ENCODE measurements at regions not wholly inside any gene's neighbourhood (a gene's known extent, or its start where the extent isn't known, plus 50 kb on each side); places are given as distances from the start of the nearest gene placed in this dataset.

DNA sequence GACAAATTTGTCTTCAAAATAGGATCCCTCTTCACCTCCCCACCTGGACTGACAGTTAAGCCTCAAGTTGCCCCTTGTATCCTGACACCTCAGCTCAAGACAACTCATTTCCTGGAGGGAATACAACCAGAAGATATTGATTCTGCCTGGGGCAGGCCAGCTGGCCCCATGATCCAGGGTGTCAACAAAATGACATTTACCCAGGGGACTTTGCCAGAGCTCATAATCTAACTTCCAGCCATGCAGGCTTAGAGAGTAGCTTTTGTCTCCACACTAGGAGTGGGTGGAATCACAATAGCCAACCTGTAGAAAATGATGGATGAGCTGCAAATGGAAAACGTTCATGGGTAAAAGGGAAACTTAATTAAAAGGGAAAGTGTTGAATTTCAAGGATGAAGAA is 220.1 kb upstream of the DPP10 start:
- no peaks in the 10 kb centered on the region for H3K4me1 Mint-ChIP-seq (ENCODE audit: low read depth)
- DNase-seq: no peak
- no peaks in the 10 kb centered on the region for H3K36me3 Mint-ChIP-seq (ENCODE audit: low read depth)
- H3K27me3 Mint-ChIP-seq: peaks cover 16% of the 10 kb centered on the region
- H3K27ac Mint-ChIP-seq: no peak overlapping the region
- H3K9me3 Mint-ChIP-seq: no peaks in the 10 kb centered on the region
- no peak overlapping the region for H3K4me3 Mint-ChIP-seq

GRCh38 chr2:114231921-114232320 is 210.5 kb upstream of the DPP10 start:
- Mint-ChIP-seq H3K27me3 (peaks cover 34% of the 10 kb centered on the region), H3K4me1 (ENCODE audit: low read depth) (no peaks in the 10 kb centered on the region), H3K9me3 (peaks cover 4% of the 10 kb centered on the region), H3K36me3 (ENCODE audit: low read depth) (no peaks in the 10 kb centered on the region), H3K27ac (no peak overlapping the region), H3K4me3 (no peak overlapping the region)
- DNase-seq: no peak

GRCh38 chr2:114237331-114237730 is 205.1 kb upstream of the DPP10 start:
- DNase-seq: no peak
- Mint-ChIP-seq H3K27ac (no peak overlapping the region), H3K4me3 (no peak overlapping the region), H3K4me1 (ENCODE audit: low read depth) (no peaks in the 10 kb centered on the region), H3K27me3 (peaks cover 52% of the 10 kb centered on the region), H3K36me3 (ENCODE audit: low read depth) (no peaks in the 10 kb centered on the region), H3K9me3 (no peaks in the 10 kb centered on the region)

DNA sequence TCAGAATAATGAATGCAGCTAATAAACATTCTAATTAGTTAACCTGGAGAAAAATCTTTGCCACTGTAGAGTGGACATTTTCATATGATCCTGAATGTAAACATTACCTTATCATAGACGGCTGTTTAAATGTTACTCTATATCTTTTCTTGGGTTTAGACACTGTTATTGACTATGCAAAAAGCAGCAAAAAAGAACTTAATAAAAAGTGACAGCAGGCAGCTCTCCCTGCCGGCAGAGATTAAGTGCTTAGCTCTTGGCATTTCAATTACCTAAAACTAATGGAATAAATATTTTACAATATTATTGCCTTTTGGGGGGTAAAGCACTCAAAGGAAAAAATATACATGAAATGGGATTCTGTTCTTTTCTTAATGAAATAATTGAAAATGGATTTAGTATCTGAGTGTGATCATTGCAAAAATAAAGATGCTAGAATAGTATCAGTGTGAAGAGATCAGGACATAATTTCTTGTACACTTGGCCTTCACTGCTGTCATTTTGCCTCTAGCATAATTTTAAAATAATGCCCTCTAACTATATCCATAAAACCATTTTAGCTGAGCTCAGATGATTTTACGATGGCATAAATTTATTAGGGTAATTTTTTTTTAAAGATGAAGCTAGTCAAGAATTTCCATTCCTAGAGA is 203.4 kb upstream of the DPP10 start:
- H3K4me1 Mint-ChIP-seq (ENCODE audit: low read depth): no peaks in the 10 kb centered on the region
- H3K9me3 Mint-ChIP-seq: peaks cover 4% of the 10 kb centered on the region
- H3K4me3 Mint-ChIP-seq: no peak overlapping the region
- H3K36me3 Mint-ChIP-seq (ENCODE audit: low read depth): no peaks in the 10 kb centered on the region
- H3K27me3 Mint-ChIP-seq: peaks cover 42% of the 10 kb centered on the region
- DNase-seq: no peak
- no peak overlapping the region for H3K27ac Mint-ChIP-seq

DNA sequence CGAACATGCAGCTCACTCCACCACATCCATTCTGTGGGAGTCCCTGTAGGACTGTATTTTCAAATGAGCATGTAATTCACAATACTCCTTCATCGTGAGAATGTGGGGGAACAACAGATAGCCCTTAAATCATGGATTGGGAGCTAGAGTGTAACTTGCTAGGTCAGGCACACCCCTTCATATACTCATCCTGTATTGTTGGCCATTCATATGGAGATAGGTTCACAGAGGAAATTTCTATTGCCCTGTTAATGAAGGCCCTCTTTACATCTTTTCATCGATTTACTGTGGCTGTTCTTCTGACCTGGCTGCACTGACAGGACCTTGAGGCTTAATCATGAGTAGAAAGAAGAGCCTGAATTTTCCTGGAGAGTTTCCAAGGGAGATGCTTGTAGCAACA is 193.8 kb upstream of the DPP10 start:
- no peak overlapping the region for H3K4me3 Mint-ChIP-seq
- no peaks in the 10 kb centered on the region for H3K27me3 Mint-ChIP-seq
- no peaks in the 10 kb centered on the region for H3K36me3 Mint-ChIP-seq (ENCODE audit: low read depth)
- no peak overlapping the region for H3K27ac Mint-ChIP-seq
- no peaks in the 10 kb centered on the region for H3K4me1 Mint-ChIP-seq (ENCODE audit: low read depth)
- no peaks in the 10 kb centered on the region for H3K9me3 Mint-ChIP-seq
- DNase-seq: no peak

- DNase-seq: no peak
- H3K4me3 Mint-ChIP-seq: no peak overlapping the region
- no peak overlapping the region for H3K27ac Mint-ChIP-seq
- H3K9me3 Mint-ChIP-seq: no peaks in the 10 kb centered on the region
- H3K4me1 Mint-ChIP-seq (ENCODE audit: low read depth): no peaks in the 10 kb centered on the region
- no peaks in the 10 kb centered on the region for H3K27me3 Mint-ChIP-seq
- no peaks in the 10 kb centered on the region for H3K36me3 Mint-ChIP-seq (ENCODE audit: low read depth)
These were observed 189.7 kb upstream of the DPP10 start for GRCh38 chr2:114252713-114253112.

GRCh38 chr2:114254875-114255274 is 187.6 kb upstream of the DPP10 start:
- no peak overlapping the region for H3K27ac Mint-ChIP-seq
- H3K4me3 Mint-ChIP-seq: no peak overlapping the region
- no peak for DNase-seq
- H3K36me3 Mint-ChIP-seq (ENCODE audit: low read depth): no peaks in the 10 kb centered on the region
- peaks cover 3% of the 10 kb centered on the region for H3K27me3 Mint-ChIP-seq
- no peaks in the 10 kb centered on the region for H3K9me3 Mint-ChIP-seq
- H3K4me1 Mint-ChIP-seq (ENCODE audit: low read depth): no peaks in the 10 kb centered on the region

- H3K4me3 Mint-ChIP-seq: no peak overlapping the region
- DNase-seq: no peak
- no peaks in the 10 kb centered on the region for H3K9me3 Mint-ChIP-seq
- no peaks in the 10 kb centered on the region for H3K4me1 Mint-ChIP-seq (ENCODE audit: low read depth)
- peaks cover 7% of the 10 kb centered on the region for H3K27me3 Mint-ChIP-seq
- no peaks in the 10 kb centered on the region for H3K36me3 Mint-ChIP-seq (ENCODE audit: low read depth)
- no peak overlapping the region for H3K27ac Mint-ChIP-seq
These were observed 183.1 kb upstream of the DPP10 start for GRCh38 chr2:114259389-114259788.

GRCh38 chr2:114261366-114261765 is 181.1 kb upstream of the DPP10 start:
- H3K27ac Mint-ChIP-seq: no peak overlapping the region
- no peak overlapping the region for H3K4me3 Mint-ChIP-seq

GRCh38 chr2:114265261-114265660 is 177.2 kb upstream of the DPP10 start:
- no peak overlapping the region for H3K27ac Mint-ChIP-seq
- no peaks in the 10 kb centered on the region for H3K9me3 Mint-ChIP-seq
- DNase-seq: no peak
- H3K27me3 Mint-ChIP-seq: peaks cover 8% of the 10 kb centered on the region
- no peak overlapping the region for H3K4me3 Mint-ChIP-seq
- no peaks in the 10 kb centered on the region for H3K4me1 Mint-ChIP-seq (ENCODE audit: low read depth)
- H3K36me3 Mint-ChIP-seq (ENCODE audit: low read depth): no peaks in the 10 kb centered on the region

More at GRCh38 chr2:114261366-114261765, 181.1 kb upstream of the DPP10 start:
- no peak for DNase-seq
- no peaks in the 10 kb centered on the region for H3K36me3 Mint-ChIP-seq (ENCODE audit: low read depth)
- H3K9me3 Mint-ChIP-seq: no peaks in the 10 kb centered on the region
- peaks cover 7% of the 10 kb centered on the region for H3K27me3 Mint-ChIP-seq
- H3K4me1 Mint-ChIP-seq (ENCODE audit: low read depth): no peaks in the 10 kb centered on the region

DNA sequence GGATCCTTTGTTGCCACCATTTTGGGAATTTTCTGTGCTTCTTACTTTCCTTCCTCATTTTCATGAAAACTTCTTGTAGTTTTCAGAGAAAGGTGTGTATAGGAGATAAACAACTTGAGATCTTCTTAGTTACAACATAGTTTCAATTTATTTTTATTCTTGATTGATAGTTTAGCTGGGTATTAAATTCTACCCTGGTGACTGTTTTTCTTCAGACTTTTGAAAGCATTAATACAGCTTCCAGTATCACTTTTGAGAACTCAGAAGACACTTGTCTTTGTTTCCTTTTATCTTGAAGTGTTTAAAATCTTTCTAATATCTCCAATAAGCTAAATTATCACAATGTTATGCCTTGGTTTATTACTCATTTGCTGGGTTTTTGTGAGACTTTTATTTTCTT is 167.5 kb upstream of the DPP10 start:
- H3K36me3 Mint-ChIP-seq (ENCODE audit: low read depth): no peaks in the 10 kb centered on the region
- DNase-seq: no peak
- no peaks in the 10 kb centered on the region for H3K27me3 Mint-ChIP-seq
- H3K9me3 Mint-ChIP-seq: peaks cover 13% of the 10 kb centered on the region
- H3K27ac Mint-ChIP-seq: no peak overlapping the region
- H3K4me1 Mint-ChIP-seq (ENCODE audit: low read depth): no peaks in the 10 kb centered on the region
- H3K4me3 Mint-ChIP-seq: no peak overlapping the region

DNA sequence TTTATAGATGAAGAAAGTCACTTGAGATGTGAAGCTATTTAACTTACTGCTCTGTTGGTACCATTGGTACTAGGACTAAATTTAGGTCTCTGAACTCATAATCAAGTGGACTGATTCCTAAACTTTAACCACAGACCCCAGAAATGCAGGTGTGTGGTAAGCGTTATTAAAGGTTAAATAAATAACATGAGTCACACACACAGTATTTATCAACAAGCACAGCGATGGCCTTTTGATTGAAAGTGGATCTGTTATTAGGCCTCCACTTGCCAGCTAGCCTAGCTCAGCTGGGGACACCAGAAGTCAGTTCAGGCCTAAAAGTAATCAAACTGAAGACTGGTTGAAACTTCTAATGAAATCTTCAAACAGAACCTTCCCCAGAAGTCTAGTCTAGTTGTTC is 161.3 kb upstream of the DPP10 start:
- H3K9me3 Mint-ChIP-seq: peaks cover 5% of the 10 kb centered on the region
- no peak for DNase-seq
- no peaks in the 10 kb centered on the region for H3K4me1 Mint-ChIP-seq (ENCODE audit: low read depth)
- no peak overlapping the region for H3K27ac Mint-ChIP-seq
- no peaks in the 10 kb centered on the region for H3K36me3 Mint-ChIP-seq (ENCODE audit: low read depth)
- peaks cover 10% of the 10 kb centered on the region for H3K27me3 Mint-ChIP-seq
- no peak overlapping the region for H3K4me3 Mint-ChIP-seq

DNA sequence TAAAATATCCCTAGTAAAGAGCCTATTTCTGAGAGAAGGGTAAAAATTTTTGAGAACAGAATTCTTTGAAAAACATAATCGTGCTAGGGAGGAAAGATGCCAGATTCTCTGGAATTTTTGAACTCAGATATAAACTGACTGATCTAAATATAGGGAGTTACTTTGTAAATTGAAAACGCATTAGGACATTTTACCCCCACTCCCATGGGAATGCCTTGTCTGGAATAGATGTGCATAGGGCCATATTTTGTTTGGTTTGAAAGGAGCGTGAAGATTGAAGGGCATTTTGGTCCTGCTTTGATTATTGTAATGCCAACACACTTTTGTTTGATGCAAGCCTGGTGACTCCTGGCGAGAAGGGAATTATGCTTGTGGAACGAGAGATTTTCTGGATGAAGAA is 158.7 kb upstream of the DPP10 start:
- peaks cover 10% of the 10 kb centered on the region for H3K27me3 Mint-ChIP-seq
- no peak for DNase-seq
- H3K9me3 Mint-ChIP-seq: no peaks in the 10 kb centered on the region
- no peaks in the 10 kb centered on the region for H3K36me3 Mint-ChIP-seq (ENCODE audit: low read depth)
- no peak overlapping the region for H3K27ac Mint-ChIP-seq
- H3K4me3 Mint-ChIP-seq: no peak overlapping the region
- no peaks in the 10 kb centered on the region for H3K4me1 Mint-ChIP-seq (ENCODE audit: low read depth)

- DNase-seq: no peak
- peaks cover 2% of the 10 kb centered on the region for H3K9me3 Mint-ChIP-seq
- no peak overlapping the region for H3K27ac Mint-ChIP-seq
- no peak overlapping the region for H3K4me3 Mint-ChIP-seq
- peaks cover 10% of the 10 kb centered on the region for H3K27me3 Mint-ChIP-seq
- H3K36me3 Mint-ChIP-seq (ENCODE audit: low read depth): no peaks in the 10 kb centered on the region
- H3K4me1 Mint-ChIP-seq (ENCODE audit: low read depth): no peaks in the 10 kb centered on the region
These were observed 156.0 kb upstream of the DPP10 start for GRCh38 chr2:114286438-114286837.

DNA sequence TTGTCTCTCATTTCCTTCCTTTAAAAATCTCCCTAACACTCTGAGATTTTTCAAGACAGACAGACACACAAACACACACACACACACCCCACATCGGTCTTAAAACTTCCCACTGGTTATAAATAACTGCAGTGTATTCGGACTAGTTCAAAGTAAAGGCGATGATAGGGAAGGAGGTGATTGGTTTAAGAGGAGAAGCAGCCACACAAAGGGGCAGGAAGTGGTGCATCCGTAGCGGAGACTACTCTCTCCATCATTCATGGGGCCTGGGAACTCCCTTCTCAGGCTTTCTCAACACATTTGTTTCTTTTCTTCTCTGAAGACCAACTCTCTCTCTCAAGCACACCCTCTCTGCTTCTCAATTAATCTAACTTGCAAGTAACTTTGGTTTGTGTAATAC is 149.1 kb upstream of the DPP10 start:
- Mint-ChIP-seq H3K9me3 (peaks cover 2% of the 10 kb centered on the region), H3K27ac (no peak overlapping the region), H3K4me3 (no peak overlapping the region), H3K27me3 (peaks cover 14% of the 10 kb centered on the region), H3K4me1 (ENCODE audit: low read depth) (no peaks in the 10 kb centered on the region), H3K36me3 (ENCODE audit: low read depth) (no peaks in the 10 kb centered on the region)
- DNase-seq: no peak

- H3K4me1 Mint-ChIP-seq (ENCODE audit: low read depth): no peaks in the 10 kb centered on the region
- H3K27me3 Mint-ChIP-seq: peaks cover 14% of the 10 kb centered on the region
- DNase-seq: no peak
- H3K36me3 Mint-ChIP-seq (ENCODE audit: low read depth): no peaks in the 10 kb centered on the region
- H3K4me3 Mint-ChIP-seq: no peak overlapping the region
- no peak overlapping the region for H3K27ac Mint-ChIP-seq
- H3K9me3 Mint-ChIP-seq: no peaks in the 10 kb centered on the region
These were observed 147.7 kb upstream of the DPP10 start for GRCh38 chr2:114294741-114295140.
